ENCODE measurements at regions not wholly inside any gene's neighbourhood (a gene's known extent, or its start where the extent isn't known, plus 50 kb on each side); places are given as distances from the start of the nearest gene placed in this dataset.

GRCh38 chr6:50102676-50103075 lies 52.9 kb upstream of the DEFB112 start:
- no peak for DNase-seq (ENCODE audit: low read depth)

DNA sequence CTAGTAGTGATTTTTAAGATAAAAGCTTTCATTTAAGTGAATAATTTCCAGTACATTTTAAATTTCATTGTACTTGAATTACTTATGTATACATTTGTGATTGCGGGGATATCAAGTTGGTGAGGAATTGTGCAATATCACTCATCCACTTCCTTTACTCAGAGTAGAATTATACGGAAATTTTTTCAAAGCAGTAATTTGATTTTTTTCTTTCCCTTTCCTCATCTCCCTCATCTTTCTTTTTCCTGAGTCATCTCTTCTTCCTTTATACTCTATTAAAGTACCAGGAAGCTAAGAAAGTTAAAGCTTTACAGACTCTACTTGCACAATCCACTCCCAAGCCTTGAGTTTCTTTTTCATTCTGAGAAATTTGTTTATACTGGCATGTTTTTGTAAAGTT lies 60.9 kb upstream of the DEFB112 start:
- no peak for DNase-seq (ENCODE audit: low read depth)

DNA sequence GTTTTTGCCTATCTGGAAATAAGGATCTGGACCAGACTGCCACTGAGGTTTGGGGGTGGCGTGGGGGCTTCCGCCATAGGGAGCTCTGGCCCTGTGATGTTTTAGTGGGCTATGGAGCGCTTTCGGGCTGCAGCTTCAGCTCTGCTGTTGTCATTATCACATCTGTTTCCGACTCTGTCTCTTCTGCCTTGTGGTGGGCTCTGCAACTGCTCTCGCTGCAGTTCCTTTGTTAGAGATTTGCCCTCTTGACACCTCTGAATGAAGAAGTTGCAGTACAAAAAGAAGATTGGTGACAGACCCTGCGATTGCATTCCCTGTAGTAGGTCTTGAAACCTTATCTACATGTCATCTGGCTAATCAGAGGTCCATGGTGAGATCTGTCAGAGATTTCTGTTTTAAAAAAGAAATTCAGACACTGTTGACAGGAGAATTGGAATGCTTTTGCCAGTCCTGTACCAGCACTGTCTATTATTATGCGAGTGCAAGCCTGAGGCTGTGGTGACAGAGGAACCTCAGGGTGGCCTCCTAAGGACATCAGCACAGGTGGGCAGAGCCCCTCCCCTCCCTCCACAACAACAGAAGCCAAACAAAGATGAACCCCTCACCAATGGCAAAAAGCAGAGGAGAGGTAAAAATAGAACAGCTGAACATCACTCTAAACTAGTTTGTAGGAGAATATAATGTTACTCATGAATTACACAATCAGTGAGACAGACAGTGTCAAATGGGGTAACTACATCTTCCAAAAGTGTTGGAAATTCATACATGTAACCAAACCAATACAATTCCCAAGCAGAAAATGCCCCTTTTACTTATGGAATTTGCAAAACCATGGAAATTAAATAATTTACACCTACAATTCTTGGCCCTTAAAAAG lies 63.5 kb upstream of the DEFB112 start:
- no peak for DNase-seq (ENCODE audit: low read depth)

- DNase-seq (ENCODE audit: low read depth): no peak
These were observed 66.7 kb upstream of the DEFB112 start for GRCh38 chr6:50116390-50116789.

- no peak for DNase-seq (ENCODE audit: low read depth)
These were observed 67.2 kb upstream of the DEFB112 start for GRCh38 chr6:50116797-50117542.

DNA sequence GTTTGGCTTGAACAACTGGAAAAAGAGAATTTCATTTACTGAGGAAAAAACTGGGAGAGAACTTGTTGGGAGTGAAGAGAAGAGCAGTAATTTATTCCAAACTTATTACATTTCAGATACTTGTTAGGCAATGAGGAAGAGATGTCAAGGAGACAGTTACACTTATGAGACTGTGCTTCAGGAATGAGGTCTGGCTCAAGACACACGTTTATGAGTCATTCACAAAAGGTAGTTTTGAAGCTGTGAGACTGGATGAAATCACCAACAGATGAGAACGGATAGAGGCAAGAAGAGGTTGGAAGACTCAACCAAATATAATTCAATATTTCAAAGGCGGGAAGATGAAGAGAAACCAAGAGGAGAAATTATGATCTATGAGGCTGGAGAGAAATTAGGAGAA lies 70.6 kb upstream of the DEFB112 start:
- DNase-seq (ENCODE audit: low read depth): no peak

DNA sequence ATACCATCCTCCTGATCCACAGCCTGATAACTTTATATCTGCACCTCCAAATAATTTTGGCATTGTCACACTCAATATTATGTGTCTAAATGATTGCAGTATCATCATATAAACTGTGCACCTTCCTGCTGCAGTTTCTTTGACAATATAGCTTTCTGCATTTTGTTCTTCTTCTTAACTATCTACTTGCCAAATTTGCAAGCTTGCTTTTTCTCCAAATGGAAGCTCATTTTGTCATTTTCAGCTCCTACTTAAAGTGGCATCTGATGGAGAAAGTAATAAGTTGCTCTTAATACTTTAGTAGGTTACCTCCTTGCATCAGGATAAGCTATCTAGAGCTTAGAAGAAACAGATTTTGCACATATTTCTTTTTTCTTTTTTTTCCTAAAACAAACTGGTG lies 74.0 kb upstream of the DEFB112 start:
- DNase-seq (ENCODE audit: low read depth): no peak

GRCh38 chr6:50124572-50124971 lies 74.8 kb upstream of the DEFB112 start:
- DNase-seq (ENCODE audit: low read depth): no peak

DNA sequence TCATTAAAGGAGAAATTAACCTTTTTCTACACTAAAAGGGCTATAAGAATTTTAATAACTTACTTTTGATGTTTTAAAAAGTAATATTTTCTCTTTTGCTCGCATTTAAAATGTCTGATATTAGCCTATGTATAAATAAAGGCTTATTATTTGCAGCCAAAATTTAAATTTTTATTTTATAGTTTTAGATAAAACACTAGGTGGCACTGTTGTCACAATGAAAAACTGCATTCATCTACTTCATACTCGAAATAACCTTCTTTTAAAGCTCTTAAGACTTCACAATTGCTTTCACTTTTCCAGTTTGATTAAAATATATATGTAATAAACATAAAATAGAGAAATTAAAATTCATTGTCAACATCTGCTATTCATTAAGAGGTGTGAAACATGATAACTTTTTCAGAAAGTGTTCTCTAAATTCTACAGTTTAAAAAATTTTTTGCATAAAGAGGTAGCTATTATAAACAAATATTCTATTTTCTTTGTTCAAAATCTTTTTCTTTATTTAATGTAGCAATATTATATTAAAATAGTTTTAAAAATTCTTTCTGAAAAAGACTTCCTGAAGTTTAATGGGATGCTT lies 78.8 kb upstream of the DEFB112 start:
- DNase-seq (ENCODE audit: low read depth): peak; percentile 4

DNA sequence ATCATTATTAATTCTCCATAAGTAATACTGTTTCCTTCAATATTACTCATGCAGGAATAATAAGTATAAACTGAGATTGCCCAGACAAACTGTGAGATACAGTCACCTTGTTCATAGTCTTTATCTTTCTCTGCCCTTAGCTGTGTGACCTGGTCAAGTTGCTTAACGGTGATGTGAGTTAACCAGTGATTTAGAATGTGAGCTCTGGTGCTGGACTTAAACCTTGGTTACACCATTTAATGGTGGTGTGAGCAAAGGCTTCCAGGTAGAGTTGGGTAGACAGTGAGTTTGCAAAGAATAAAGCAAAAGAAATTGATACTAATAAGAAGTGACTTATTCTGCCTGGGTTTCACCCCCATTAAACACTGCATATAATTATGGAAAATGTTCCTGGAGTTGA lies 86.2 kb upstream of the DEFB112 start:
- no peak for DNase-seq (ENCODE audit: low read depth)

GRCh38 chr6:50141100-50141499 lies 91.4 kb upstream of the DEFB112 start:
- no peak for DNase-seq (ENCODE audit: low read depth)

DNA sequence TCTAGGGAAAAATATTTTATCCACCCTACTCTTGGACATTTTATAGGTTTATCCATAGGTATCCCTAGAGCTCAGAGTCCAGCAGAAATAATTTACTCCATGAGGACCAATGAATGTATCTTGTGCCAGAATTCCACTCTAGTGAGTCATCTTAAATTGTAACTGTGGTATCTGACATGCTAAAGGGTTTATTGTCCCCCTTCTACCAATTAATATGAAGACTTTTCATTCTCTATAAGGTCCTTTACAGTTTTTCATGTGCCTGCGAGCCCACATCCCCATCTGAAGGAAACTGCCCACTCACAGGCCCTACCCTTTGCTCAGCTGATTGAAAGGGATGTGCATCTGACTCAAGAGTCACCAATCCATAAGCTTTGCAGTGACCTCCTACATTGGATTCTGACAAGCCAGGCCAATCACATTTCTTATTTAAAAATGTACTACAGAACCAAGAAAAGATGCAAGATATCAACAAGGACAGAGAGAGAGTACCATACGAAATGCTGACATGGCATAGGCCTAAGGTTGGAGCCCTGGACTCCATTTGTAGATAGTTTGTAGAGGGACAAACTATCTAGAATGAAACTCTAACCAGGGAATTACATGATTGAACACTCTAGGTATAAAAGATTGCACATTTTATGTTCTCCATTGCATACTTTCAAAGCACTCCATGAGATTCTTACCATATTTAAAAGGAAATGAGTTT lies 93.4 kb upstream of the DEFB112 start:
- DNase-seq (ENCODE audit: low read depth): peak; percentile 12

- no peak for DNase-seq (ENCODE audit: low read depth)
These were observed 95.4 kb upstream of the DEFB112 start for GRCh38 chr6:50145125-50145524.

GRCh38 chr6:50147371-50147770 lies 97.6 kb upstream of the DEFB112 start:
- DNase-seq (ENCODE audit: low read depth): no peak

GRCh38 chr6:50180646-50181045 lies 130.9 kb upstream of the DEFB112 start:
- no peak for DNase-seq (ENCODE audit: low read depth)

DNA sequence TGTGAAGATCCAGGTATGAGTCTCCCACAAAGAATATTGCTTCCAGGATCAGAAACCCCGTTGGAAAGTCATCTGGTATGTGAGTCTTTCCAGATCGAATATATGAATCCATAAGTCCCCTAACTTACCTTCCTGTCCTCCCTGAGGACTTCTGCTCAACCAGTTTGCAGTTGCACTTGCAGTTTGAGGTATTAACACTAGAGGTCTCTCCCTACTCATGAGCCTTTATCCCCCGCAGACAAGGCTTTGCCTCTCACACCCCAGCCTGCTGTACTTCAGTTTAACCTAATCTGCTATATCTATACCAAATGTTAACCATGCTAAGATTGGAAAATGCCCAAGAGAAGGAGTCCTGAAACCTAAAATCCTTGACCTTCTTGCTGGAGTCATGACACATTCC lies 135.3 kb upstream of the DEFB112 start:
- DNase-seq (ENCODE audit: low read depth): no peak

GRCh38 chr6:50187351-50187921 lies 137.7 kb upstream of the DEFB112 start:
- no peak for DNase-seq (ENCODE audit: low read depth)

GRCh38 chr6:50198245-50198644 lies 148.5 kb upstream of the DEFB112 start:
- no peak for DNase-seq (ENCODE audit: low read depth)

GRCh38 chr6:50202766-50203165 lies 153.0 kb upstream of the DEFB112 start:
- no peak for DNase-seq (ENCODE audit: low read depth)

- DNase-seq (ENCODE audit: low read depth): no peak
These were observed 161.9 kb upstream of the DEFB112 start for GRCh38 chr6:50211582-50211981.

GRCh38 chr6:50213146-50213545 lies 163.4 kb upstream of the DEFB112 start:
- no peak for DNase-seq (ENCODE audit: low read depth)

DNA sequence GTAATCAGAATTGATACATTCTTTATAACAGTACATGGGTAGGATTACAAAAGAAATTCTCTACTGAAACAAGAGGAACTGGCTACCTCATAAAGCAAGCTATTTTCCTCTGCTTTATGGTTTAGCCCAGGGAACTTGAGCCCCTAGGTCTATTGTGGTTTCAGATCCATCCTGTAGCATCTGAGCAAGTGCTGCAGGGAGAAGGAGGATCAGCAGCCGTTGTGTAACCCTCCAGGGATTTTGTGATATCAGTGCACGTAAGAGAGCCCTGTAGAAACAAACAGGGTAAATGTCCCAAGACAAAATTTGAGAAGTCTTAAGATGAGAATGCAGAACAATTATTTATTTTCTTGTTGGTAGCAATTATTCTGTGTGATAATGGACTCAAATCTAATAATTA lies 165.2 kb upstream of the DEFB112 start:
- DNase-seq (ENCODE audit: low read depth): no peak

Measured in RPMI7951 (cell line).